IMR-90 (cell line): ENCODE measurements at regions not wholly inside any gene's neighbourhood (a gene's known extent, or its start where the extent isn't known, plus 50 kb on each side); places are given as distances from the start of the nearest gene placed in this dataset.

Experiments
- ATAC-seq: fragments of 200-7000 bp; cut with Tn5 transposase; 2 replicates; pipeline ENCODE4 v1.9.1; 2020; ENCODE audit warnings: low read depth, mild to moderate bottlenecking, moderate library complexity
- BruUV-seq: library from RNA; stranded (reverse); fragments of 400-500 nt; replicated peaks from 2 replicates; lab custom pipeline; 2021; lab: Mats Ljungman, UMichigan
- CTCF ChIA-PET: fragments of 300-600 bp; formaldehyde crosslinking; extraction: SDS; loops from one replicate; lab custom pipeline; 2021; ENCODE audit warnings: antibody characterized with exemption; lab: Yijun Ruan, JAX
- POLR2A ChIA-PET: fragments of 300-600 bp; sonication (Branson Sonifier 250); formaldehyde crosslinking; loops from one replicate; lab custom pipeline; 2022; ENCODE audit warnings: antibody characterized with exemption; ENCODE audit not compliant: unreplicated experiment; lab: Charles Lee
- DNase-seq: peaks from one replicate; pipeline ENCODE4 v3.0.0; 2013
- H2AFZ ChIP-seq: replicated peaks from 2 replicates; pipeline ENCODE3; 2013; ENCODE audit warnings: low read length, mild to moderate bottlenecking; ENCODE audit not compliant: poor library complexity
- H2AK5ac ChIP-seq: 2 replicates; pipeline ENCODE4 v1.6.1; 2013; ENCODE audit warnings: low read depth, low read length, inconsistent platforms
- H2AK9ac ChIP-seq: replicated peaks from 2 replicates; pipeline ENCODE3; 2013; ENCODE audit warnings: mild to moderate bottlenecking, low read depth, low read length, moderate library complexity; ENCODE audit not compliant: poor library complexity
- H2BK120ac ChIP-seq: 2 replicates; pipeline ENCODE4 v1.6.1; 2013; ENCODE audit warnings: low read depth, low read length, inconsistent platforms
- H2BK15ac ChIP-seq: 3 replicates; pipeline ENCODE4 v1.6.1; 2013; ENCODE audit warnings: low read depth, low read length, inconsistent platforms
- H2BK20ac ChIP-seq: 2 replicates; pipeline ENCODE4 v1.6.1; 2013; ENCODE audit warnings: low read depth, mild to moderate bottlenecking, inconsistent platforms, low read length, moderate library complexity
- H2BK5ac ChIP-seq: 2 replicates; pipeline ENCODE4 v1.6.1; 2013; ENCODE audit warnings: mild to moderate bottlenecking, low read depth, low read length, inconsistent platforms; ENCODE audit not compliant: poor library complexity, severe bottlenecking
- H3K14ac ChIP-seq: replicated peaks from 2 replicates; pipeline ENCODE4 v1.6.1; 2013; ENCODE audit warnings: low read depth, low read length, inconsistent platforms
- H3K18ac ChIP-seq: 2 replicates; pipeline ENCODE4 v1.6.1; 2013; ENCODE audit warnings: low read depth, low read length, control low read depth
- H3K23ac ChIP-seq: 2 replicates; pipeline ENCODE4 v1.6.1; 2013; ENCODE audit warnings: low read depth, low read length, inconsistent platforms
- H3K27ac ChIP-seq: 2 replicates; pipeline ENCODE4 v1.5.1; 2013; ENCODE audit warnings: mild to moderate bottlenecking, control low read depth, low read length; ENCODE audit not compliant: insufficient read depth
- H3K27me3 ChIP-seq: 2 replicates; pipeline ENCODE4 v1.6.1; 2013; ENCODE audit warnings: low read length; ENCODE audit not compliant: control insufficient read depth, insufficient read depth
- H3K36me3 ChIP-seq: 2 replicates; pipeline ENCODE4 v1.6.1; 2013; ENCODE audit warnings: low read length, mixed read lengths; ENCODE audit not compliant: control insufficient read depth, insufficient read depth
- H3K4ac ChIP-seq: 2 replicates; pipeline ENCODE4 v1.6.1; 2013; ENCODE audit warnings: low read depth, low read length, inconsistent platforms
- H3K4me1 ChIP-seq: 2 replicates; pipeline ENCODE4 v1.6.1; 2013; ENCODE audit warnings: low read length, mixed read lengths; ENCODE audit not compliant: control insufficient read depth, insufficient read depth
- H3K4me2 ChIP-seq: 2 replicates; pipeline ENCODE4 v1.6.1; 2013; ENCODE audit warnings: low read depth, mild to moderate bottlenecking, control low read depth, low read length, moderate library complexity
- H3K4me3 ChIP-seq: 2 replicates; pipeline ENCODE4 v1.5.1; 2013; ENCODE audit warnings: low read depth, mild to moderate bottlenecking, control low read depth, low read length, moderate library complexity; ENCODE audit not compliant: insufficient read depth
- H3K56ac ChIP-seq: 2 replicates; pipeline ENCODE4 v1.6.1; 2013; ENCODE audit warnings: low read length, inconsistent platforms; ENCODE audit not compliant: insufficient read depth; ENCODE audit errors: extremely low read depth
- H3K79me1 ChIP-seq, 2 experiments: 2 replicates each; pipeline ENCODE4 v1.6.1; 2013; ENCODE audit warnings: low read length in 2 of 2, inconsistent platforms in 1 of 2, low read depth in 1 of 2
- H3K9ac ChIP-seq: 2 replicates; pipeline ENCODE4 v1.6.1; 2013; ENCODE audit warnings: low read depth, low read length, control low read depth
- H3K9me1 ChIP-seq: 2 replicates; pipeline ENCODE4 v1.6.1; 2013; ENCODE audit warnings: low read length, inconsistent platforms; ENCODE audit not compliant: insufficient read depth
- H3K9me3 ChIP-seq: 2 replicates; pipeline ENCODE4 v1.6.1; 2013; ENCODE audit warnings: low read length; ENCODE audit not compliant: control insufficient read depth, insufficient read depth
- H4K20me1 ChIP-seq: 2 replicates; pipeline ENCODE4 v1.6.1; 2013; ENCODE audit warnings: low read length, inconsistent platforms; ENCODE audit not compliant: insufficient read depth
- H4K5ac ChIP-seq: 2 replicates; pipeline ENCODE4 v1.6.1; 2013; ENCODE audit warnings: mild to moderate bottlenecking, low read depth, low read length, control low read depth
- H4K8ac ChIP-seq, 2 experiments: 2 replicates each; pipeline ENCODE4 v1.6.1; 2013; ENCODE audit warnings: low read depth in 2 of 2, low read length in 2 of 2, control low read depth in 1 of 2, inconsistent platforms in 1 of 2
- H4K91ac ChIP-seq: 2 replicates; pipeline ENCODE4 v1.6.1; 2013; ENCODE audit warnings: low read depth, low read length, inconsistent platforms; ENCODE audit not compliant: insufficient read depth
- CEBPB ChIP-seq: IDR thresholded peaks from 2 replicates; pipeline ENCODE4 v1.6.1; 2012; ENCODE audit warnings: low read depth, low read length, improper control_type of control experiment
- MAFK ChIP-seq: IDR thresholded peaks from 2 replicates; pipeline ENCODE4 v1.6.1; 2012; ENCODE audit warnings: low read depth, low read length, improper control_type of control experiment
- whole genome bisulfite sequencing, 2 experiments: methylation state at CpG; one replicate each; pipeline versions ENCODE4 v1.1.5 to v1.1.7; 2013; ENCODE audit warnings: missing lambda C conversion rate in 2 of 2; ENCODE audit not compliant: insufficient read length in 1 of 2; ENCODE audit errors: extremely low coverage in 2 of 2; 5-methylcytosine and 5-hydroxymethylcytosine counted together
- dilution Hi-C: fragments of 300-500 bp; cut with HindIII; formaldehyde crosslinking; loops from one replicate; pipeline ENCODE4 v1.14.3; 2018; ENCODE audit warnings: low sequenced_read_pairs; ENCODE audit not compliant: unreplicated experiment
- in situ Hi-C: fragments of 300-500 bp; cut with MboI; formaldehyde crosslinking; loops from 3 replicates; pipeline ENCODE4 v1.14.3; 2019; ENCODE audit warnings: low sequenced_read_pairs, inconsistent platforms, mixed read lengths
- intact Hi-C: fragments of 100-400 bp; cut with micrococcal nuclease; formaldehyde crosslinking; loops from 2 replicates; pipeline ENCODE4 v1.10.0; 2022

DNA sequence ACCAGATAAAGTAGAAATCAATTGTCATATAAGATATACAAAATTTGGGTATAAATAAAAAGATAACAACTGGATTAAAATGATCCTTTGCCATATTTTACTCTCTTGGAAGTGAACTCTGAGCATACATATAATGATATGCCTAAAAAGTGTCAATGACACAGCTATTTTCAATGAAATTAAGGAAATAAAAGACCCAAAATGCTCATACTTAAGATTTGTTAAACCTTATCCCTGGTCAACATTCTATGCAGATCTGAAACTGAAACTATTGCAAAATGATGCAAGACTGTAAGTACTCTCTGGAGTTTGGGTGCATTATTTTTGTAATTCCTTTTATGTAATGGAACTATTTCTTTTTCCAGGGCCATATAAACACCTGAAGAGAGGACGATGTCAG, 119.0 kb upstream of the SGK1 start:
- Histone ChIP-seq H4K91ac (peak overlapping the region; percentile 46; the same call in 1 of the 2 replicates), H2BK120ac (peak overlapping the region; percentile 84), H4K20me1 (no peaks in the 10 kb centered on the region), H3K18ac (peak overlapping the region; percentile 22; the same call in 1 of the 2 replicates), H2AK5ac (peak overlapping the region; percentile 46; the same call in 1 of the 2 replicates), H3K4ac (peak overlapping the region; percentile 30; the same call in 1 of the 2 replicates), H4K5ac (peak overlapping the region; percentile 1; the same call in 1 of the 2 replicates), H3K4me1 (peaks cover 6% of the 10 kb centered on the region), H3K14ac (peak overlapping the region; percentile 15), H4K8ac (peak overlapping the region in 1 of 2 experiments; percentile 71; a peak in 2 of 4 replicates), H3K36me3 (no peaks in the 10 kb centered on the region), H2AK9ac (peak overlapping the region; percentile 53), H2BK5ac (peak overlapping the region; percentile 93), H3K27ac (no peak overlapping the region), H3K4me2 (peak overlapping the region; percentile 38; the same call in 1 of the 2 replicates), H3K4me3 (no peak overlapping the region), H3K9me3 (no peaks in the 10 kb centered on the region), H3K9ac (no peak overlapping the region), H3K27me3 (no peaks in the 10 kb centered on the region), H3K79me1 (no peaks in the 10 kb centered on the region), H3K23ac (peak overlapping the region; percentile 58; the same call in 1 of the 2 replicates), H3K9me1 (peaks cover 8% of the 10 kb centered on the region; the same call in 1 of the 2 replicates), H2BK20ac (peak overlapping the region; percentile 71; the same call in 1 of the 2 replicates), H2BK15ac (peak overlapping the region; percentile 10; the same call in 1 of the 3 replicates), H3K56ac (peak overlapping the region; percentile 26; the same call in 1 of the 2 replicates), H2AFZ (no peak overlapping the region)
- ATAC-seq (peak; percentile 49), DNase-seq (peak; percentile 67)
- TF ChIP-seq CEBPB, result peak; percentile 94
- no peak for TF ChIP-seq MAFK
- WGBS, 2 experiments, result no CpG with 5 or more reads among the region's 1 CpG
- intact Hi-C loops, result loop anchor here (5.0 kb wide), 1 partner anchor 260 kb away; no protein-coding TSS in a partner anchor
- BruUV-seq, result no TSS peak
- ChIA-PET POLR2A (no interaction called here), CTCF (interaction anchor here (0.7 to 1.3 kb wide), 4 partner anchors 15 to 270 kb away, joined by 3 to 4 read pairs (median 3); no protein-coding TSS in a partner anchor)
- in situ Hi-C loops, result no loop called here
- dilution Hi-C loops, result no loop called here
